Smooth muscle cell (in vitro differentiated cells): ENCODE measurements at regions not wholly inside any gene's neighbourhood (a gene's known extent, or its start where the extent isn't known, plus 50 kb on each side); places are given as distances from the start of the nearest gene placed in this dataset.

Source experiments
- DNase-seq: peaks from one replicate; lab custom pipeline; 2025; ENCODE audit not compliant: unreplicated experiment; lab: John Stamatoyannopoulos, UW
- H2AFZ ChIP-seq: fragments of 200-600 bp; sonication (generic); 2 replicates; pipeline ENCODE4 v1.6.0; 2016; ENCODE audit warnings: antibody characterized with exemption, low read depth, mild to moderate bottlenecking
- H3F3A ChIP-seq: fragments of 200-600 bp; sonication (generic); 2 replicates; pipeline ENCODE4 v1.6.0; 2017; ENCODE audit warnings: antibody characterized with exemption, low read depth
- H3K27ac ChIP-seq: fragments of 200-600 bp; sonication (generic); 2 replicates; pipeline ENCODE4 v1.5.1; 2016; ENCODE audit warnings: low read depth, mild to moderate bottlenecking
- H3K27me3 ChIP-seq: fragments of 200-600 bp; sonication (generic); 2 replicates; pipeline ENCODE4 v1.6.1; 2016; ENCODE audit warnings: low read depth, mild to moderate bottlenecking
- H3K36me3 ChIP-seq: fragments of 200-600 bp; sonication (generic); 2 replicates; pipeline ENCODE4 v1.5.1; 2016; ENCODE audit warnings: low read depth
- H3K4me1 ChIP-seq: fragments of 200-600 bp; sonication (generic); 2 replicates; pipeline ENCODE4 v1.5.1; 2016; ENCODE audit warnings: low read depth
- H3K4me2 ChIP-seq: fragments of 200-600 bp; sonication (generic); 2 replicates; pipeline ENCODE4 v1.6.0; 2016; ENCODE audit warnings: mild to moderate bottlenecking
- H3K4me3 ChIP-seq: fragments of 200-600 bp; sonication (generic); 2 replicates; pipeline ENCODE4 v1.5.1; 2016; ENCODE audit warnings: mild to moderate bottlenecking
- H3K79me2 ChIP-seq: fragments of 200-600 bp; sonication (generic); 2 replicates; pipeline ENCODE4 v1.6.0; 2016; ENCODE audit warnings: low read depth, mild to moderate bottlenecking
- H3K9ac ChIP-seq: fragments of 200-600 bp; sonication (generic); 2 replicates; pipeline ENCODE4 v1.6.0; 2016; ENCODE audit warnings: low read depth
- H3K9me3 ChIP-seq: fragments of 200-600 bp; sonication (generic); replicated peaks from 2 replicates; pipeline ENCODE4 v1.5.1; 2016; ENCODE audit warnings: low read depth
- H4K20me1 ChIP-seq: fragments of 200-600 bp; sonication (generic); 2 replicates; pipeline ENCODE4 v1.6.0; 2016; ENCODE audit warnings: low read depth
- CTCF ChIP-seq: fragments of 200-600 bp; sonication (generic); IDR thresholded peaks from 2 replicates; pipeline ENCODE4 v1.5.1; 2017; ENCODE audit warnings: borderline replicate concordance, mild to moderate bottlenecking, antibody characterized with exemption; ENCODE audit not compliant: insufficient read depth, poor library complexity, severe bottlenecking
- WGBS: methylation state at CpG from one replicate; pipeline ENCODE4 v1.1.7; 2016; ENCODE audit warnings: low lambda C conversion rate; 5-methylcytosine and 5-hydroxymethylcytosine counted together

DNA sequence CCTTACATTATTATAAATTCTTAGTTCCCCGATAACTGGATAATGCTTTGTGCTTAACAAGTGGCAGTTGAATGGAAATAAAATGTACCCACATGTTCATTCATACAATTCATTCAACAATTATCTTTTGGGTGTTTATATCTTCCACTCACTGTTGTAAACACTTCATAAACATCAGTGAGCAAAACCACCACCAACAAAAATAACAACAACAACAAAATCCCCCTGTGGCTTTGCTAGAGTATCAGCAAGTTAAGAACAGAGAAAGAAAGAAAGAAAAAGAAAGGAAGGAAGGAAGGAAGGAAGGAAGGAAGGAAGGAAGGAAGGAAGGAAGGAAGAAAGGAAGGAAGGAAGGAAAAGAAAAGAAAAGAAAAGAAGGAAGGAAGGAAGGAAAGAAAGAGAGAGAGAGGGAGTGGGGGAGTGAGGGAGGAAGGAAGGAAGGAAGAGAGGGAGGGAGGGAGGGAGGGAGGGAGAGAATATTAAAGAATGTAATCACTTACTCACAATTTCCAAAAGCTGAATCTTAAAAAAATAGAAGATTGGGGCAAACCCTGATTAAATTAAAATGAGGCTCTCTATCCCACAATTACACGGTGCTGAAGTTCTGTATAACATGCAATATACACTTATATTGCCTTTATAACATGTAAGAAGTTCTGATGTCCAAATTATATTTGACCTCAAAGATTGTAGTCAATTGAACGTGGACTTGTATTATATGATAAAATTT lies 2238.8 kb downstream of the LRRC4C start:
- no peak for DNase-seq
- Histone ChIP-seq H3K9me3 (no peaks in the 10 kb centered on the region), H3K27ac (no peak overlapping the region), H3K36me3 (no peaks in the 10 kb centered on the region), H3K27me3 (no peaks in the 10 kb centered on the region), H3K4me2 (no peak overlapping the region), H3K4me1 (no peaks in the 10 kb centered on the region), H4K20me1 (no peaks in the 10 kb centered on the region), H2AFZ (no peak overlapping the region), H3K79me2 (no peaks in the 10 kb centered on the region), H3K4me3 (no peak overlapping the region), H3F3A (no peaks in the 10 kb centered on the region), H3K9ac (no peak overlapping the region)
- WGBS, result 92% methylated on average over 3 of the region's 3 CpGs
- no peak for TF ChIP-seq CTCF

GRCh38 chr11:39220069-39220468 lies 2239.4 kb downstream of the LRRC4C start:
- TF ChIP-seq CTCF, result no peak
- no peak overlapping the region for H3K9ac ChIP-seq
- H3F3A ChIP-seq, result no peaks in the 10 kb centered on the region
- H4K20me1 ChIP-seq, result no peaks in the 10 kb centered on the region
- no peaks in the 10 kb centered on the region for H3K9me3 ChIP-seq
- H3K27me3 ChIP-seq, result no peaks in the 10 kb centered on the region
- no peaks in the 10 kb centered on the region for H3K4me1 ChIP-seq
- WGBS, result 94% methylated on average over 1 of the region's 1 CpG
- DNase-seq, result no peak
- no peaks in the 10 kb centered on the region for H3K36me3 ChIP-seq
- no peak overlapping the region for H3K4me3 ChIP-seq
- H3K4me2 ChIP-seq, result no peak overlapping the region
- no peak overlapping the region for H3K27ac ChIP-seq
- no peaks in the 10 kb centered on the region for H3K79me2 ChIP-seq
- no peak overlapping the region for H2AFZ ChIP-seq

GRCh38 chr11:39209981-39210380 lies 2249.5 kb downstream of the LRRC4C start:
- H3K79me2 ChIP-seq, result no peaks in the 10 kb centered on the region
- H3K9ac ChIP-seq, result no peak overlapping the region
- no peaks in the 10 kb centered on the region for H3K36me3 ChIP-seq
- H2AFZ ChIP-seq, result no peak overlapping the region
- H3K4me1 ChIP-seq, result no peaks in the 10 kb centered on the region
- H4K20me1 ChIP-seq, result no peaks in the 10 kb centered on the region
- H3K27ac ChIP-seq, result no peak overlapping the region
- H3F3A ChIP-seq, result no peaks in the 10 kb centered on the region
- no peak for DNase-seq
- no peak overlapping the region for H3K4me3 ChIP-seq
- WGBS, result 87% methylated on average over 2 of the region's 2 CpGs
- H3K9me3 ChIP-seq, result no peaks in the 10 kb centered on the region
- no peak overlapping the region for H3K4me2 ChIP-seq
- no peaks in the 10 kb centered on the region for H3K27me3 ChIP-seq
- TF ChIP-seq CTCF, result no peak
